Bronchial epithelial cell (primary cell): ENCODE measurements at regions not wholly inside any gene's neighbourhood (a gene's known extent, or its start where the extent isn't known, plus 50 kb on each side); places are given as distances from the start of the nearest gene placed in this dataset.
"Not testable (repeated sequence)": the region's sequence is repeated elsewhere in the genome, so short reads cannot be mapped to it uniquely, and the experiment has no call there.

Experiments used
- DNase-seq: peaks from one replicate; pipeline ENCODE4 v3.0.0-alpha.2; 2010; ENCODE audit warnings: low read depth
- FAIRE-seq: peaks from 2 replicates; lab custom pipeline; 2011; peaks lifted over from hg19 to GRCh38; lab: Jason Lieb, UNC
- H3K27me3 ChIP-seq: 2 replicates; pipeline ENCODE4 v1.5.1; 2011; ENCODE audit warnings: low read length; ENCODE audit not compliant: control insufficient read depth, insufficient read depth
- H3K36me3 ChIP-seq: 2 replicates; pipeline ENCODE4 v1.5.1; 2011; ENCODE audit warnings: low read length; ENCODE audit not compliant: control insufficient read depth, insufficient read depth
- H3K4me3 ChIP-seq: 2 replicates; pipeline ENCODE4 v1.5.1; 2011; ENCODE audit warnings: mild to moderate bottlenecking, low read depth, low read length, control low read depth
- TF ChIP-seq, protein P1 (sequence below): IDR thresholded peaks from 2 replicates; pipeline ENCODE4 v1.5.1; 2011; ENCODE audit warnings: mild to moderate bottlenecking, moderate library complexity, low read length, control low read depth, inconsistent platforms; ENCODE audit not compliant: insufficient read depth, severe bottlenecking

DNA sequence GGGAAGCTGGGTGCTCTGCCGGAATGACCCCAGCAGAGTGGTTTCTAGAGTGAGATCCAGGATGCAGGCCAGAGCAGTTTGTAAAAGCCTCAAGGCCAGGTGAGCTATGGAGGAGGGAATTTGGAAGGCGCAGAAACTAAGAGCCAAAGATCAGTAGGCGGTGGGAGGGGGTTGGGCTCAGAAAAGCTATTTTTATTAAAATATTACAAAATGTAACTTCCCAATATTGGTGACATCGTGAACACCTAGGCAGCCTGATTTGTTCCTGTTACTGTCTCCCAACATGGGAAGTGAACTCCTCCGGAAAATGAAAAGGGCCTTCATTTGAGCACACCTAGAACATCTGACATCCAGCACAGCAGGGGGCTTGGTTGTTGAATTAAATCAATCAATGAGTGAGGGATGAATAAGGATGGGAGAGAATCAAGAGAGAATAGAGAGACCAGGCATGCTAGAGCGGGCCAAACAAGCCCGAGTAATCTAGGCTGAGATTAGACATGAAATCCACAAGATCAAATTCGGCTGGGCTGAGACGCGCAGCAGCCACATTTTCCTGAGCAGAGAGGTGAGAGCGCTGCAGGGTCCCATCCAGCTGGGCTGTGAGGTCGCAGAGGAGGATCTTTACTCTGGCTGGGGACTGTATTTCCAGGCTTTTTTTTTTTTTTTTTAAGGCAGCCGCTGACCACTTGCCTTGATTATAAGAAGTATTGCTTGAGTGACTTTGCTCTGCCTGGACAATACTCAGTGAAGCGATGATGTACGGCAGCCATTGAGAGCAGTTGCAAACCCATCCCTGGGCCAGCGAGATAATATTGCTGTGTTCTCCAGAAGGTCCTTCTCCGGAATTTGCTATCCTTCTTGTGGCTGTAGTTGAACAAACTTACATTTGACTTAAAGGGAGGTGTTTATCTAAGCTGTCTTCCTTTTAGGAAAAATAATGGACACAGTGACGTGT, 178.0 kb upstream of the KL start:
- TF ChIP-seq, protein P1, sequence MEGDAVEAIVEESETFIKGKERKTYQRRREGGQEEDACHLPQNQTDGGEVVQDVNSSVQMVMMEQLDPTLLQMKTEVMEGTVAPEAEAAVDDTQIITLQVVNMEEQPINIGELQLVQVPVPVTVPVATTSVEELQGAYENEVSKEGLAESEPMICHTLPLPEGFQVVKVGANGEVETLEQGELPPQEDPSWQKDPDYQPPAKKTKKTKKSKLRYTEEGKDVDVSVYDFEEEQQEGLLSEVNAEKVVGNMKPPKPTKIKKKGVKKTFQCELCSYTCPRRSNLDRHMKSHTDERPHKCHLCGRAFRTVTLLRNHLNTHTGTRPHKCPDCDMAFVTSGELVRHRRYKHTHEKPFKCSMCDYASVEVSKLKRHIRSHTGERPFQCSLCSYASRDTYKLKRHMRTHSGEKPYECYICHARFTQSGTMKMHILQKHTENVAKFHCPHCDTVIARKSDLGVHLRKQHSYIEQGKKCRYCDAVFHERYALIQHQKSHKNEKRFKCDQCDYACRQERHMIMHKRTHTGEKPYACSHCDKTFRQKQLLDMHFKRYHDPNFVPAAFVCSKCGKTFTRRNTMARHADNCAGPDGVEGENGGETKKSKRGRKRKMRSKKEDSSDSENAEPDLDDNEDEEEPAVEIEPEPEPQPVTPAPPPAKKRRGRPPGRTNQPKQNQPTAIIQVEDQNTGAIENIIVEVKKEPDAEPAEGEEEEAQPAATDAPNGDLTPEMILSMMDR = no peak
- Histone ChIP-seq H3K36me3 (no peaks in the 10 kb centered on the region), H3K27me3 (no peaks in the 10 kb centered on the region), H3K4me3 (no peak overlapping the region)
- no peak for DNase-seq
- no peak for FAIRE-seq

DNA sequence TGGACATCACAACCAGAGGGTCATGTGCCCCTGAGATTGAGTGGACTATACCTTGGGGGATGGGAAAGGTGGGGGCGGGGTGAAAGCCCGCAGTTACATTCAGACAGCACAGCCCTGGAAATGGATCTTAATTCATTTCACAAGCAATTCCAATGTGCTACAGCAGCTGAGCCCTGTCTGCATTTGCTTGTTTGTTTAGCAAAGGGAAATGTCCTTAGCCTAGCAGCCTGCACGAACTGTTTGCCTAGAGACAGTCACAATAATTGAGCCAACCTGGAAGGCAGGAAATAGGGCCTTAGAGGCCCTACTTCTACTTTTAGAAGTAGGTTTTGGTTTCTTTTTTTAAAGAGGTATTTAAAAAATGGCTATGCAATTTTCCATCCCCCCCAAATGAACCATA, 177.3 kb upstream of the KL start:
- Histone ChIP-seq H3K4me3 (no peak overlapping the region), H3K36me3 (no peaks in the 10 kb centered on the region), H3K27me3 (no peaks in the 10 kb centered on the region)
- FAIRE-seq (no peak), DNase-seq (no peak)
- TF ChIP-seq, protein P1 = no peak

DNA sequence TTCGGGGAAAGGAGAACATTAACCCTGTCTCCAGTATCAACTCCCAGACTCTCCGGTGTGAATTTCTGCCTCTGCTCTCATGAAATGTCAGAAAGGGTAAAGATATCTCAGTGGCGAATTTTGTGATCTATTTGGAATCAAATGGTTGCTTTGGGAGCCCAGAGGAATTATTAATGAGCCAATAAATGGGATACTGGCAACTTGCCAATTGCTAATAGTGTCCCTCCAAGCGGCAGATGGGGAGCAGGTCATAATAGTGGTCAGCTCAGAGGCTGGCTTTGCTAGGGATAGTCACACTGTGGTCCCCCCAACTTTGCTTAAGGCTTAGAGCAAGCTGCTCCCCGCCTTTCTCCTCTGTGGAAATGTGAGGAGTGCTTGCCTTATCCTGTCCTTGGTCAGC, 176.1 kb upstream of the KL start:
- FAIRE-seq = no peak
- TF ChIP-seq, protein P1 = no peak
- no peaks in the 10 kb centered on the region for H3K36me3 ChIP-seq
- no peak for DNase-seq
- no peaks in the 10 kb centered on the region for H3K27me3 ChIP-seq
- H3K4me3 ChIP-seq = no peak overlapping the region

DNA sequence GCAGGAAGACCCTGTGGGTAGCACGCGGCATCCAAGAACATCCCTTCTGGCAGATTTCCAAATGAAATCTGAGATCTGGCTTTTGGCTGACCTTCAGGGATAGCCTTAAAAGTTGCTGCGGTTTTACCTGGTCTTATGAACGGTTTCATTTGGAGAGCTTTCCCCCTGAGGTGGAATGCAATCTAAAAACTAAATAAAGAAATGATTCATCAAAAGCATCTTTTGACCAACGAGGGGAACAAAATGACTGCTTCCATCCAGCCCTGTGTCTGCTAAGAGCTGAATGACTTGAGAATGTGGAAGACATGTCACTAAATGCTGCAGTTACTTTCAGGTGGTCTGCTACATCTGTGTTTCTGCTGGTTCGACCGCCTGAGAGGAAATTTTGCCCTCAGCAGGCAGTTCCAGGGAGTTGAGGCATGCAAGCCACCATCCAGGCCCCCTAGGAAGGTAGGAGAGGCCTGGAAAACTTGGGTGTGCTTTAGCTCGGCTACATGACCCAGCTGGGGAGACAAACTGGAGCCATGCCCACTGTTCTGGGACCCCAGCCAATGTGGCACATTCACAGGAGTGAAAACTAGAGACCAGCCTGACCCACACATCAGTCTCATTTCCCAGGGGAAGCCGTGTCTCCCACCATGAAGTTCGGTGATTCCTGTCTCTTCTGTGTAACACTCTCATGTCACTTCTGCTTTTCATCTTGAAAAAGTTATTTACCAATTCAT, 175.1 kb upstream of the KL start:
- H3K27me3 ChIP-seq = peaks cover 1% of the 10 kb centered on the region
- DNase-seq (no peak), FAIRE-seq (no peak)
- H3K36me3 ChIP-seq = no peaks in the 10 kb centered on the region
- TF ChIP-seq, protein P1 = no peak
- no peak overlapping the region for H3K4me3 ChIP-seq

DNA sequence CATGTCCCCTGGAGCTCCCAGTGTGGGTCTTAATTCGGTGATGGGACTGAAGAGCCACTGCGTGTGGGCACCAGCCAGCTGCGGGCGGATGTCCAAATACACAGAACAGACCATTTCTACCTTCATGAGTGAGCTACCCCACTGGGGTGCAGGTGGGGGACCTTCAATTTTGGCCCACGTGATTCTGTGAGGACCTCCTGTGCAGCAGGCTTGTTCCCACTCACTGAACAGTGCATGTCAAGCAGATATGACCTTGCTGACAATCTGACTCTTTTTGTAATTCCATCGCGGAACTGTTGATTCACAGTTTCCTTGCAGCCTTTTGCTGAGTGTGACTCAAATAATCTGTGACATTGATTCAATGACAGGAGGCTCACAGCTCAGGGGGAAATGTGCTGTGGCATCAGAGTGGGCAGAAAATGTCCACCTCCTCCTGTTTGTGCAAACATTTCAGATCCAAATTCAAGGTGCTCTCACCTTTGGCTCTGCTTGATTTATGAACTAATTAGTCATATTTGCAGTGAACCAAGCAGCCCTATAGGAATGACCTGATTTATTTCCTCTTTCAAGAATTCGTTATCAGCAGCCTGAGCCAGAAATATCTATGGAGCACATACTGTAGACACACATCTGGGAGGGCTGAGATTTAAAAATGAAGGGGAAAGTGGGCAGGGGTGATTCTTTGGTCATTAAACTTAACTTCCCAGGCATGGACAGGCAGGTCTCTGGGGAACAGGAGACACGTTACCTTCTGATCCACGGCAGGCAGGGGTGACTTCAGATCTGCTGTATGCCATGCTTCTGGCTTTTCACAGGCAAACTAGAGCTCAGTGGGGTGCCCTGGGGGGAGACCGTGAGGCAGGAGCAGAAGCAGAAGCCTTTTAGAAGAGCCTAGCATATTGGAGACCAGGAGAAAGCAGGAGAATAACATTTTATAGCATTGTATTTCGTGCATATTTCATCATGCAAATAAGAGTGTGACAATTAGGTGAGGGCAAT, 170.0 kb upstream of the KL start:
- peaks cover 4% of the 10 kb centered on the region for H3K27me3 ChIP-seq
- no peak overlapping the region for H3K4me3 ChIP-seq
- TF ChIP-seq, protein P1 = no peak
- H3K36me3 ChIP-seq = no peaks in the 10 kb centered on the region
- FAIRE-seq (peak; percentile 36), DNase-seq (no peak)

DNA sequence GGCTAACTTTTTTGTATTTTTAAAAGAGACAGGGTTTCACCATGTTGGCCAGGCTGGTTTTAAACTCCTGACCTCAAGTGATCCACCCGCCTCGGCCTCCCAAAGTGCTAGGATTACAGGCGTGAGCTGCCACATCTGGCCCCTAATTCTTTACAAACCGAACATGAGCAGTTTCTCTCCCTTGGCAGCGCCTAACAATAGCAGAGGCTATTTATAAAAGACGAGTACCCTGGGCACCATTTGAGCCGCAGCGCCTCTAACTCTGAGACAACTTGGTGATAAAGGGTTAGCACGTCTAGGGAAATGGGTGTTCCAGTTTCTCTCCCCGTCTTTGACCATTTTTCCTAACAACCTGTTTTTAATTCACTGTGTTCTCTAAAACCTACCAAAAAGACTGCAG, 168.2 kb upstream of the KL start:
- DNase-seq, H3K4me3 ChIP-seq, H3K36me3 ChIP-seq, H3K27me3 ChIP-seq, FAIRE-seq: not testable (repeated sequence)
